NCI-H2196 (cell line): ENCODE measurements at regions not wholly inside any gene's neighbourhood (a gene's known extent, or its start where the extent isn't known, plus 50 kb on each side); places are given as distances from the start of the nearest gene placed in this dataset.

ENCODE experiments used
- DNase-seq: peaks from one replicate; lab custom pipeline; 2025; ENCODE audit not compliant: unreplicated experiment; lab: John Stamatoyannopoulos, UW

DNA sequence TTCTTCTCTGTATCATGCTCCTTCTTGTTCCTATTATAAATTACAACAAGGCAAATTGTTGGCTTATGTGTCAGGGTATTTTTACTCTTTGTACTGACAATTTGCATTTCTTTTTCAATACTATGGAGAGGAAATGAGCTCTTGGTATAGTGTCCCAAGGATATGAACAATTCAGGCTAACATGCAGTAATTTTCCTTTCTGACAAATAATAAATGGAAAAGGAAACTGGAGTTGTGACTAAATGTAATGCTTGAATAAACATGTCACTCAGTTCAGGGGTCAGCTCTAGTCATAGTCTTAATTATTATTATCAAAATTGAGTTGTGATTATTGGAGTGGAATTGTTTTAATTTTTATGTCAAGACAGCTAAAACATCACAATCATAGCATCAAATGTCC, 256.0 kb upstream of the ZPLD1 start:
- DNase-seq, result no peak

DNA sequence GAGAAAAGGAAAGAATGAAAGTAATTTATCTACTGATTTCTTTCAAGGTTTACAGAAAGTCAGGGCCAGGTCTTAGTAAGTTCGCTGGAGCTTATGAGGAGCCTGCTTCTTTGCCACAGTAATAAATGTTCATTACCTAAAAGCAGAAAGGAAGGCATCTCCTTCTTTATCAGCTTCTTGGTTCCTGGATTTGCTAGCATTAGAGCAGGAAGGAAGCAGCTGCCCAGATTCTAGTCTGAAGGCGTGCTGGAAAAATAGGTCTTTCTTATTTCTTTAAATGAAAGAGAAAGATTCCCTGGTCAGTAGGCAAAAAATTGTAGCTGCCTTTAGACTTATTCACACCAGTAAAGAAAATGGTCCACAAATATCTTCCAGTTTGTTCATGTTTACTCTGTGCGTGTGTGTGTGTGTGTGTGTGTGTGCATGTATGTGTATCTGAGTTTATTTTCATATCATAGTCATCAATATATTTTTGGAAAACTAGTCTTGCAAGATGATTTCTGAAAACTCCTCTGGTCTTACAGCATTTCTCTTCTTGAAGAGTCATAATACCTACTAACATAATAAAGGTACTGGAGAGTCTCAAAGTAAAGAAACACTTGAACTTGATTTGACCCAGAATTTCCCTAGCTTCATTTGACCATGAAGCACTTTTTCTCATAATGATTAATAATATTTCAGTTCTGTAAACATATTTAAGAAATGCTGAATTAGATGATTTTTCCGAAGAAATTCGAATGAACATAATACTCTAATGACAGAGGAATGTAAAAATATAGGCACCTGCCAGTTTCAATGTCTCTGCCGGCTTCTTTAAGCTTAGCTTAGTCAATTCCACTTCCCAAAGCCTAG, 255.3 kb upstream of the ZPLD1 start:
- DNase-seq, result no peak

DNA sequence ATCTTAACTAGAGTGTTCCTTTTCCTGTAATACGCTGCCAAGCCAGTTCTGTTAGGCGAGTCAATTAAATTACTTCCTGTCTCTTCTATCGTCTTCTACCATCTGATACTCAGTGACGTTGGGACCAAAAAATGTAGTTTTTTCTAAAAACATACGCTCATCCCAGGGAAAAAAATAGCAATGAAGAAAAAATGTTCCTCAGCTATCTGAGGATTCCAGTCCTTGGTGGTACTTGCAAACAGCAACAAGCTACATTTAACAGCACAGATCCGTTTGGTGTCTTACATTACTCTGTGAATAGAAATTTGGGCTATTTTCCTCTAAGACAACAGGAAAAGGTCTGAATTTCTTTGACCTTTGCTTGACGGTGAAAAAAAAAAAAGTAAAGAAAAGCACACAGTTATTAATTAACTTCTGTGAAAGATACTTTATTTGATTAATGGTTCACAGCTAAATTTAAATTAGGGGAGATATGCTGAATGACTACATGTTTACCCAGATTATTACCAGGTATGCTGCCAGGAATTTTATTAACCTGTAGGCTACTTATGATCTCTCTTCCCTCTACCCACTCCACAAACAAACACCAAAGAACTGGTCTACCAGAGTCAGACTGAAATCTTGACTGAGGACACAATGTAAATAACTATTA, 254.4 kb upstream of the ZPLD1 start:
- DNase-seq, result no peak

DNA sequence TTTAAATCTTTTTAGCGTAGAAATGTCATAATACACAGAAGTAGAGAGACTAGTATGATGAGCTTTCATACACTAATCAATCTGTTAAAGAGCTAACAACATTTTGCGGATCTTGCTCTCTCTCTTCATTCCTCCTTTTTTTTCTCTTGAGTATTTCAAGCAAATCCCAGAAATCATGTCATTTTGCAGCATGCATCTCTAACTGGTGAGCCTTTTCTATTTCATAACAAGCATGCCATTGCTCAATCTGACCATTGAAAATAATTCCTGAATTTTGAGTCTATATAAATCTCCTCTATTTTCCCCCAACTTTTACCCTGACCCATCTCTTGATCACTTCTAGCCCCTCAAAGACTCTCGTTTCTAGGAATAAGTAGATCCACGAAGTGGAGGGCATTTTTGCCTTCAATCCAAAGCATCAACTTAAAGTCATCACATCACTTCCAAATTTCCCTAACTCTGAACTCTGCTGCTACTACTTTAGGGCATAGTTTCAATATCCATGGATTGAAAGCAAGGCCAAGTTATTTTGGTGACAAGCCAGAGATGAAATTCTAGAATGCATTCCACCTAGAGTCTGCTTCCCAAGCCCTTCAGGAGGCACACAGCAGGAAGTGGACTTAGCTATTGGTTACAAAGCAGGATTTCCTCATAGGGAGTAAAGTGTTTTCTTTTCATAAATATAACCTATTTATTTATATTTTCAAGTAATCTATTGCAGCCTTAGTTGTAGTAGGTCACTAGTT, 253.5 kb upstream of the ZPLD1 start:
- peak; percentile 47 for DNase-seq

DNA sequence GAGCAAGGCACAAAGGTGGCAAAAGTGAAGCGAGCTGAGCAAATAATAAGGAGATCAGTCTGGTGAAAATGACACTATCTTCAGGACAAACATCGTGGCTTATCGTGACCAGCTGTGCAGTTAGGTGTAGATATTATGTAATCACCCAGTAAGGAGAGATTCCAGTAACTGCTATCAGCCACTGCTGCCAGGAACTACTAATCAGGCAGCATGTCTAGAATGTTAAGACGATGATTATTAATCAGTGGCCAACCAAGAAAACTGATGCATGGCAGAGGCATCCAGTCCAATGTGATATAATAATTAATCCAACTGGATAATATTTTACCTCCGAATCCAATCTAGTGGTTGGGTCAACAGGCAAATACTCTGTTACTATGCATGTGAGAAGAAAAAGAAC, 252.7 kb upstream of the ZPLD1 start:
- no peak for DNase-seq

DNA sequence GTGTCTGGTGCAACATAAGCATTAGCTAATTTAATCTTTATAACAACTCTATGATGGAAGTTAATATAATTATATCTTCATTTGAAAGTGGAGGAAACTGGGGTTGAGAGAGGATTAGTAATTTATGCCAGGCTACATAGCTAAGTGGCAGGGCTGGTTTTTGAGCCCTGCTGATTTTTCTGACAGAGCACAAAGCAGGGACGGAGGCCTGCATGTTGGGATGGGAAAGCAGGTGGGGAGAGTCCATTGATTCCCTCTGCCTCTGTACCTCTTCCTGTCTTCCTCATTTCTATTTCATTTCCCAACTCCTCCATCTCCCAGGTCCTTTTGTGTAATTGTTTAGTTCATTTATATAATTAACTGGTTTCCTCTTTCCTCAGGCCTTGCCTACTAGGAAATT, 251.6 kb upstream of the ZPLD1 start:
- DNase-seq, result no peak

DNA sequence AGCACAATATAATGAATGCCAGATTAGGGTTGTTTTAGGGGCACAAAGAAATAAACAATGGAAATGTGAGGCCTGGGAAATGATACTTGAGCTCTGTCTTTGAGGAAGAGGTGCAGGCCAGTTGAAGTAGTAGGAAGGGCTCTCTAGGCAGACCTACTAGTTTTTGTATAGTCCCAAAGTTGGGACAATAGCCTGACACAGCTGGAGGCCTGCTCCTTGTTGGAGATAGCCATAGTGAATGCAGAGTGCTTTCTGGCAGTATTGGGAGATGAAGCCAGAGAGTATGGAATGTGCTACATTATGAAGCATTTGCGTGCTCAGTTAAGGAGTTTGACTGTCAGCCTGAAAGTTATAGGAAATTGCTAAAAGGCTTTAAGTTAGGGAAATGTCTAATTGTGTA, 251.2 kb upstream of the ZPLD1 start:
- no peak for DNase-seq

DNA sequence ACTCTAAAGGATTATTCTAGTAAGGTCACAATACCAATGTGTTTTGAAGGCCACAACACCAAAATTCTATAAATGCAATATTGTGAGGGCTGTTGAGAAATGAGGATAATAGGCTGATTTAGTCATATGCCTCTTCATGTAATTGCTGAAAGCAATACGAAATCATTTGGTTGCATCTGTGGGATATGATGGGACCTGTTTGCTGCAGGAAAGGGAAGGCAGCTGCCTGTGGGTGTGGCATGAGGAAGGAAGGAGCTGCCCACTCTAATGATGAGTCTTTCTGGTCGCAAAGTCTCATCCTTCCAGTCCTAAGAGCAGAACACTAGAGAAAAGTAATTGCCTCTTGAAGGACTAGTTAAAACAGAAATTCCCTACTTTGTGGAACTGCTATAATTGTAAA, 245.3 kb upstream of the ZPLD1 start:
- DNase-seq, result no peak

DNA sequence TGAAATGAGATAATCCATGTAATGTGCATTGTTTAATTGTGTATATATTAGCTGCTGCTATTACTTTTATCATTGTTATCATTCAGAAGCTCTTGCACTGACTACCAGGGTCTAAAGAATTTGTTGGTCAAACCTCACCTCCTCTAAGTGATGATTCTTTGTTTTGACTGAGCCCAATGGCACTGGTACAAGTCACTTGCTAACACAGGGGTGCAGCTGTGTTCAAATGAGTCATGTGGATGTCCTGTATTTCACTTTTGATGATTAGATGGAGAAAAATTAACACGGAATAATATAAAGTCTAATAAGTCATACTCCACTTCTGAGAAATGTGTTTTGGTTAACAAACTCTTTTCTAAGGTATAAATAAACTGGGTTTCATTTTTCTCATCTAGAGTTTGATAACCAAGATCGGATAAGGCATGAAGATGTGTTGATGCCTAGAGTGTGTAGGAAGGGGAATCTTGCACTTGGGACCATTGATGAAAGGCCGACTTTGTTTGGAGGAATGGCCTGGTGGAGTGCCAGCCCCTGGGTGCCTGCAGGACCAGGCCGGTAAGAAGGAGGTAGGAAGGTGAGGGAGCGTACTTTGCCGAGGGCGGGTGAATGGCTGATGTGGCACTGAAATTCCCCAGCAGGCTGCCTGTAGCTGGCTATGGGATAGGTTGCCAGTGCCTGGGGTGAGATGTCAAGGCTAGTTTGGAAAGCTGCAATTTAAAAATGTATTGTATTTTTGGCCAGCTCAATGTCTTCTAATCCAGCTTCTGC, 244.7 kb upstream of the ZPLD1 start:
- no peak for DNase-seq

DNA sequence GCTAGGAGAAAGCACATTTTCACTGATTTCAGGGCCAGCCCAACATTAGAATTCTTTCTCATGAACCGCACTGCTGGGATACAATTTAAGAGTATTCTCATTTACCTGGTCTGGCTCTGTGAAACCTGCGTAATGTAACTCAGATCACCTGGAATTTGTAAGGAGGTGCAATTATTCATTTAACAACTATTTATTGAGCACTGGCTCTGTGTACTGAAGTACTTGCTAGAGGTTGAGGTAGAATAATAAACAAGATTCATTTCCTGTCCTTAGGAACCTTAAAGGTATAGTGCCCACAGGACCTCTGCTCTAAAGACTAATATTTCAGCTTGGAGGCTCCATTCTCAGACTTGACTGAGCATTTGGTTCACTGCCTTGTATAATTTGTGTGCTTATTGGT, 242.2 kb upstream of the ZPLD1 start:
- DNase-seq, result no peak

DNA sequence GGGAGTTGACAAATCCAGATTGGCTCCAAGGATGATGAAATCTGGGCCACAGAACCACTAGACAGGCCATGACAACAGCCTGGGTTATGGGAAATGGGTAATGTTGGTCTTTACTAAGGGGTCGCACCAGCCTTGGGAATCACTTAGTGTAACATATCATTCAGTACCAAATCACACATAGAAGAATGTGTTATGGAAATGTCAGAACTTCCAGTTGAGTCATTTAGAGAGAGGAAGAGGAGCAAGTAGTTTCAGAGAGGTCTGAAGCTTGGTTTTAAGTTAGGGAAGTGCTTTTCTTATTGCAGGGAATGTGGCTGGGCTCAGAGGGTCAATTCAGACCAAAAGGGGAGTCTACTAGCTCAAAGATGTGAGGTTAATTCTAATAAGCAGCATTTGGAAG, 241.6 kb upstream of the ZPLD1 start:
- DNase-seq, result no peak

DNA sequence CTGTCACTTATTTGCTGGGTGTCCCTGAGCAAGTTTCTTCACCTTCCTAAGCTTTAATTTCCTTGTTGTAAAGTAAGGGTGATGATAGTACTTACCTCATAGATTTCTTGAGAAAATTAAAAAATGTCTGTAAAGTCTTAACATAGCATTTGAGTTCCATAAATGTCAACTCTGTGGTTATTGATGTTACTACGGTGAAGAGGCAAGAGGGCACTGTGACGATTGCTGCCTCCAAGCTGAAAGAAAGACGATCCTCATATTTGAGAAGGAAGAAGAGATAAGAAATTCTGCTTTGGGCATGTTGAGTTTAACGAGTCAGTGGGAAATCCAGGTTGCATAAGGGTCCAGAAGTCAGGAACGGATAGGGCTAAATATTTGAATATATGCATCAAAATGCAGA, 240.8 kb upstream of the ZPLD1 start:
- no peak for DNase-seq

DNA sequence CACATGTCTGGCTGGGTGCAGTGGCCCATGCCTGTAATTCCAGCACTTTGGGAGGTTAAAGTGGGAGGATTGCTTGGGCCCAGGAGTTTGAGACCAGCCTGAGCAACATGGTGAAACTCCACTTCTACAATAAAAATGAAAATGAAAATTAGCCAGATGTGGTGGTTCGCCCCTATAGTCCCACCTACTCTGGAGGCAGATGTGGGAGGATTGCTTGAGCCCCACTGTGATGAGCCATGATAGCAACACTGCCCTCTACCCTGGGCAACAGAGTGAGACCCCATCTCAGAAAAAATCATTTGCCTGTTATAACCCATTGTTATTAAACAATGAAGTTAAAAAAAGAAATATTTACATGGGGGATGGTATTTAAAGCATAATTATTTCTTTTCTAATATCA, 240.1 kb upstream of the ZPLD1 start:
- DNase-seq, result no peak

DNA sequence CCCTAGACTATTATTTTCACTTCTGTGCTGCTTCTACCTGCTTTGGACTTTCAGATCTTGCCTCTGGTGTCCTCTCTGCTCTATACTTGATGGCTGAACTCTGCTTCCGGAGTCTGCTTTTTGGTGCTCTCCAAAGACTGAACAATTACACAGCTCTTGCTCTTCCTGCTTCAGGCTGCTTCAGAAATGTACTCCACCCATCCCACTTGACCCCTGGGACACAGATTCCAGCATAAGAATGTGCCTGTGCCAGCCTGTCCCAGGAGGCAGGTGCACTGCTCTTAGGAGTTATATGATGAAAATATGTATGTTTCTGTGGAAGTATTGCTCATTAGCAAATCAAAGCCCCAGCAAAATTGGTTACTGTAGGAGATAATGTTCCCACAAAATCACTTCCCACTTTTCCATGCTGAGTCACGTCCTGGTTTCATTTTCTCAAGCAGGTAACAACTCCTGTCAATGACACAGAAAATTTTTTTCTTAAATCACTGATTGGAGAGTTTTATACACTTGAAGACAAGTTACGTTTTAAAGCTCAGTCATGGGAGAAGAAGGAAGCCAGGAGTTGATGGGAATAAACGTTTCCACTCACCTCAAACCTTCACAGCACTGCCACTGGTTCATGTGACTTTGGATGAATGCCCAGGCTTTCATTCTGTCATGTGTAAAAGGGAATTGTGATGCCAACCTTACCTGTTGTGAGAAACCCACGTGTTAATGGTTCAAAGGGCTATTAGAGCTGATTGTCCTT, 239.4 kb upstream of the ZPLD1 start:
- peak; percentile 50 for DNase-seq

DNA sequence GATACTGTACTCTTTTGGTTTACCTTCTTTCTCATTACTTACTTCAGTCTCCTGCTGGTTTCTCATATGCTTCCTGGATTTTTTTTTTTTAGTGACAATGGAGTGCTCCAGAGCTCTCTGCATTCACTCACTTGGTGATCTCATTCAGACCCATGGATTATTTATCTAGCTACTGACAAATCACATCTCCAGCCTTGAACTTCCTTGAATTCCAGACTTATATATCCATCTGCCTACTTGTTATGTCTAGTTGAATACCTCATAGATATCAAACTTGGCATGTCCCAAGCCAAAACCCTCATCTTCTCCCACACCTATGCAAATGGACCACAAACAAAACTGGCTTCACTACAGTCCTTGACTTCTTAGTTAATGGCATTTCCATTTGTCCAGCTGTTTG, 234.7 kb upstream of the ZPLD1 start:
- no peak for DNase-seq

DNA sequence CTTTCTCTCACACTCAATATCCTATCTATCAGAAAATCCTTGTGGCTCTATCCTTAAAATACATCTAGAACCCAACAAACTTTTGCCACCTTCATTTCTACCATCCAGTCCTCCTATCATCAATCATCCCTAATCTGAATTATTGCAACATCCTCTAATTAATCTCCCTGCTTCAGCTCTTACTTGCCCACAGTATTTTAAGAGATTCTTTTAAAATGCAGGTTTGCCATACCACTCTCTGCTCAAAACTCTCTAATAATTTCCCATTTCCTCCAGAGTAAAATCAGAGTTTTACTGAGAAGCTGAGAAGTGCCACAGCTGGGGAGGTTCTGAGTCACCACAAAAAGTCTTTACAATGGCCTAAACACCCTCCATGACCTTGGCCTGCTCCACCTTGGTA, 234.3 kb upstream of the ZPLD1 start:
- no peak for DNase-seq

DNA sequence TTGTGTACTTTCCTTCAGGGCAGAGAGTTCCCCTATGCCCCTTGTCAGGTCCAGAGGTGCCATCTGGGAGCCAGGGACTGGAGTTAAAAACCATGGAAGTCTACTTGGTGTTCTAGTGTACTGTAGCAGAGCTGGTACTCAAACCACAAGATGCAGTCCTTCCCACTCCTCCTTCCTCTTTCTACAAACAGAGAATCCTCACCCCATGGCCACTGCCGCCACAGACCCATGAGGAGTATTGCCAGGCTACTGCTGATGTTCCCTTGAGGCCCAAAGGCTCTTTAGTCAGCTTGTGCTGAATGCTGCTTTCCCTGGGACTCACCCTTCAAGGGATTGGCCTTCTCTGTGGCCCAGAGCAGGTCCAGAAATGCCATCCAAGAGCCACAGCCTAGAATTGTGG, 229.2 kb upstream of the ZPLD1 start:
- DNase-seq, result no peak

DNA sequence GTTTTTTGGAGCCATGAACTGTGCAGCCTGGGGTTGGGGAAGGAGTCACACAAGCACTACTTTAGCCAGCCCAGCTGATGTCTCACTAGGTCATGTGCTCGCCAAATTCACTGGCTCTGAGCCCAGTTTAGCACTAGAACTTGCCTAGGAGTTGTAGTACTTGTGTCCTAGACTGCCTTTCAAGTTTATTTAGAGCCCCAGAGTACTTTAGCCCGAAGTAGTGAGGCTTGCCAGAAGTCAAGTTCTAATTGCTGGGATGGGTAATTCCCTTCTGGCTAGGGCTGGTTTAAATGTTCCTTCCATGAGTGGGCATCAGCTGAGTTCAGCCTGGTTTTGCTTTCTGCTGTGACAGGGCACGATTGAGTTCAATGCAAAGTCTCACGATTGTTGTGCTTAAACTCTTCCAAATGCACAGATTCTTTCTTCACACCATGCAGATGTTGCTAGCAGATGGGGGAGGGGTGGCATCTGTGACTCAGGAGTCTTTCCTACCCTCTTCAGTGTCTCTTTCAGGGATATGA, 228.2 kb upstream of the ZPLD1 start:
- peak; percentile 32 for DNase-seq

DNA sequence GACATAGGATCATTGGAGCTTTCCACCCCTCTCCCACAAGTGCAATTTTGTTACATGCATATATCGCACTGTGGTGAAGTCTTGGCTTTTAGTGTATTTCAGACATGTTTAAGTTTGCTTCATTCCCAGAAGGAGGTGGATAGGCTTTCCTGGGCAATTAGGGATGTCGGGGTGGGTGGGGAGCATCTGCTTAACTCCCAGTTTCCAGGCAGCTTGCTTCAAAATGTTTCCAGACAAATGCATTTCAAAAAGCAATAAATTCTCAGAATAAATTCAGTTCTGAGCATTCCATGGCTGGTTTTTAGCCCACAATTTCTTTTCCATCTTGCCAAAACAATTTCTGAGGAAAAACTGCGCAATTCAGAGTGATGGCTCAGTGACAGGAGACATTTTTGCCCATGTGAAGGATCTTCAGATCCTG, 227.7 kb upstream of the ZPLD1 start:
- no peak for DNase-seq

DNA sequence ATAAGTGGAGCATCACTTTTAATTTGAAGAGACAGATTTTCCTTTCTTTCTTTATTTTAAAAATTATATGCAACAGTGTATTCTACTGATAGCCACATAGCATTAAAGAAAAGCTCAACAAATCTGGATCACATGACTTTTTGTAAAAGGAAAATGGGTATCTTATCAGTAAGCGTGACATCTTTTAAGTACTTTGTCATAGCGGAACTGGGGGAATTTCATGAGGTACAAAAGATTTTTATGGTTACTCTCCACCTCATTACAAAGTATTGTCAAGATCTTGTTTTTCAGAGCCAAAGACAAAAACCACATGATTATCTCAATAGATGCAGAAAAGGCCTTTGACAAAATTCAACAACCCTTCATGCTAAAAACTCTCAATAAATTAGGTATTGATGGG, 219.6 kb upstream of the ZPLD1 start:
- no peak for DNase-seq
